SH-SY5Y (cell line): ENCODE measurements at regions not wholly inside any gene's neighbourhood (a gene's known extent, or its start where the extent isn't known, plus 50 kb on each side); places are given as distances from the start of the nearest gene placed in this dataset.

Experiments used
- GATA2 ChIP-seq: IDR thresholded peaks from 2 replicates; pipeline ENCODE4 v1.6.1; 2011; ENCODE audit warnings: mild to moderate bottlenecking, low read depth, low read length
- GATA3 ChIP-seq: IDR thresholded peaks from 2 replicates; pipeline ENCODE4 v1.6.1; 2011; ENCODE audit warnings: low read depth, mild to moderate bottlenecking, low read length, moderate library complexity

DNA sequence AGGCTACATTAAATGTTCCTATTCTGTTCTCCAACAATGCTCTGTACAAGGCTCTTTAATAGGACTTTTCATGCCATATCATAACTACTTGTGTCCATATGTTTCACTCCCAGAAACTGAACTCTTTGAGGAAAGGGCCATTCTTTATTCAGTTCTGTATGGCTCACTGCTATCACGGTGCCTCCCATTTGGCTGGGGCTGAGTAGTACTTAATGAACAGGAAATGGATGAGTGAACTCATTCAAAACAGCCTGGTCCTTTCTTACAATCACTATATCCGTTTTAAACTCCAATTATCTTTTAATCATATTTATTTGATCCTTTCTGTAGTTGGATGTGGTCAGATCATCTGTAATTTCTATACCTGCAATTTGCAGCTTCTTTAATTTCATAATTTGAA lies 410.6 kb downstream of the TBC1D4 start:
- TF ChIP-seq GATA2 (no peak), GATA3 (no peak)
